HCT116 (cell line): ENCODE measurements at regions not wholly inside any gene's neighbourhood (a gene's known extent, or its start where the extent isn't known, plus 50 kb on each side); places are given as distances from the start of the nearest gene placed in this dataset.

ENCODE experiments used
- CTCF ChIP-seq, 3 experiments: fragments of 200-600 bp in 1 of 3; sonication (generic) in 1 of 3; IDR thresholded peaks in 2 of 3; conservative IDR thresholded peaks in 1 of 3; 2 replicates each; pipeline ENCODE4 v1.5.1; 2012 to 2017; ENCODE audit warnings: low read depth in 2 of 3, low read length in 2 of 3, antibody characterized with exemption in 1 of 3, borderline replicate concordance in 1 of 3, control low read depth in 1 of 3, mild to moderate bottlenecking in 1 of 3, mixed read lengths in 1 of 3, mixed run types in 1 of 3, moderate library complexity in 1 of 3; ENCODE audit not compliant: insufficient read depth in 1 of 3
- EGR1 ChIP-seq: IDR thresholded peaks from 2 replicates; pipeline ENCODE4 v1.6.1; 2012; ENCODE audit warnings: low read depth
- EZH2 ChIP-seq: fragments of 200-600 bp; sonication (generic); IDR thresholded peaks from 2 replicates; pipeline ENCODE4 v1.6.1; 2017; ENCODE audit warnings: antibody characterized with exemption, mixed run types
- EZH2phosphoT487 ChIP-seq: fragments of 200-600 bp; IDR thresholded peaks from 2 replicates; pipeline ENCODE4 v1.6.1; 2018; ENCODE audit warnings: antibody characterized with exemption, borderline replicate concordance
- FOSL1 ChIP-seq: IDR thresholded peaks from 2 replicates; pipeline ENCODE4 v1.6.1; 2012; ENCODE audit warnings: low read depth
- POLR2AphosphoS5 ChIP-seq: IDR thresholded peaks from 2 replicates; pipeline ENCODE4 v1.6.1; 2011; ENCODE audit warnings: mild to moderate bottlenecking, low read depth, low read length, moderate library complexity
- TF ChIP-seq, protein P1 (sequence below): IDR thresholded peaks from 2 replicates; pipeline ENCODE4 v1.6.1; 2012
- TF ChIP-seq, protein P2 (sequence below): IDR thresholded peaks from 2 replicates; pipeline ENCODE4 v1.6.1; 2012; ENCODE audit warnings: low read depth

- TF ChIP-seq EZH2phosphoT487 = no peak
- no peak for TF ChIP-seq CTCF (IDR thresholded peaks at IDR 0.05 in 2 of 3, conservative IDR thresholded peaks at IDR 0.05 in 1 of 3; ENCODE audit: borderline replicate concordance in 1 of 3, insufficient read depth in 1 of 3, low read depth in 2 of 3, low read length in 2 of 3)
- no peak for TF ChIP-seq EZH2
- TF ChIP-seq, protein P1, sequence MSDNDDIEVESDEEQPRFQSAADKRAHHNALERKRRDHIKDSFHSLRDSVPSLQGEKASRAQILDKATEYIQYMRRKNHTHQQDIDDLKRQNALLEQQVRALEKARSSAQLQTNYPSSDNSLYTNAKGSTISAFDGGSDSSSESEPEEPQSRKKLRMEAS = no peak
- TF ChIP-seq EGR1 = no peak
- TF ChIP-seq FOSL1 = no peak
- TF ChIP-seq, protein P2, sequence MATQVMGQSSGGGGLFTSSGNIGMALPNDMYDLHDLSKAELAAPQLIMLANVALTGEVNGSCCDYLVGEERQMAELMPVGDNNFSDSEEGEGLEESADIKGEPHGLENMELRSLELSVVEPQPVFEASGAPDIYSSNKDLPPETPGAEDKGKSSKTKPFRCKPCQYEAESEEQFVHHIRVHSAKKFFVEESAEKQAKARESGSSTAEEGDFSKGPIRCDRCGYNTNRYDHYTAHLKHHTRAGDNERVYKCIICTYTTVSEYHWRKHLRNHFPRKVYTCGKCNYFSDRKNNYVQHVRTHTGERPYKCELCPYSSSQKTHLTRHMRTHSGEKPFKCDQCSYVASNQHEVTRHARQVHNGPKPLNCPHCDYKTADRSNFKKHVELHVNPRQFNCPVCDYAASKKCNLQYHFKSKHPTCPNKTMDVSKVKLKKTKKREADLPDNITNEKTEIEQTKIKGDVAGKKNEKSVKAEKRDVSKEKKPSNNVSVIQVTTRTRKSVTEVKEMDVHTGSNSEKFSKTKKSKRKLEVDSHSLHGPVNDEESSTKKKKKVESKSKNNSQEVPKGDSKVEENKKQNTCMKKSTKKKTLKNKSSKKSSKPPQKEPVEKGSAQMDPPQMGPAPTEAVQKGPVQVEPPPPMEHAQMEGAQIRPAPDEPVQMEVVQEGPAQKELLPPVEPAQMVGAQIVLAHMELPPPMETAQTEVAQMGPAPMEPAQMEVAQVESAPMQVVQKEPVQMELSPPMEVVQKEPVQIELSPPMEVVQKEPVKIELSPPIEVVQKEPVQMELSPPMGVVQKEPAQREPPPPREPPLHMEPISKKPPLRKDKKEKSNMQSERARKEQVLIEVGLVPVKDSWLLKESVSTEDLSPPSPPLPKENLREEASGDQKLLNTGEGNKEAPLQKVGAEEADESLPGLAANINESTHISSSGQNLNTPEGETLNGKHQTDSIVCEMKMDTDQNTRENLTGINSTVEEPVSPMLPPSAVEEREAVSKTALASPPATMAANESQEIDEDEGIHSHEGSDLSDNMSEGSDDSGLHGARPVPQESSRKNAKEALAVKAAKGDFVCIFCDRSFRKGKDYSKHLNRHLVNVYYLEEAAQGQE = no peak
- no peak for TF ChIP-seq POLR2AphosphoS5
Measured at GRCh38 chr21:25424048-25424447, 183.2 kb downstream of the MRPL39 start.
